H1 (cell line): ENCODE measurements at regions not wholly inside any gene's neighbourhood (a gene's known extent, or its start where the extent isn't known, plus 50 kb on each side); places are given as distances from the start of the nearest gene placed in this dataset.

ENCODE experiments used
- CTCF ChIA-PET: fragments of 300-600 bp; sonication (Branson Sonifier 250); formaldehyde crosslinking; loops from one replicate; lab custom pipeline; 2021; ENCODE audit not compliant: partially characterized antibody; lab: Charles Lee
- POLR2A ChIA-PET: fragments of 300-600 bp; sonication (Branson Sonifier 250); formaldehyde crosslinking; loops from one replicate; lab custom pipeline; 2021; ENCODE audit warnings: inconsistent platforms; ENCODE audit not compliant: partially characterized antibody; lab: Charles Lee
- DNase-seq, 2 experiments: peaks; one replicate each; pipeline versions ENCODE4 v3.0.0 to v3.0.0-alpha.2; 2010 to 2022; ENCODE audit warnings: low spot score in 2 of 2, low read depth in 1 of 2, mixed read lengths in 1 of 2
- FAIRE-seq: peaks from 2 replicates; lab custom pipeline; 2011; peaks lifted over from hg19 to GRCh38; lab: Jason Lieb, UNC
- H2AFZ ChIP-seq: 2 replicates; pipeline ENCODE4 v1.8.1; 2012; ENCODE audit warnings: low read length, inconsistent platforms
- H2AK5ac ChIP-seq: 2 replicates; pipeline ENCODE4 v1.6.1; 2013; ENCODE audit warnings: low read depth, low read length
- H2BK120ac ChIP-seq: replicated peaks from 2 replicates; pipeline ENCODE3; 2013; ENCODE audit warnings: low read depth, low read length, inconsistent platforms
- H2BK12ac ChIP-seq: 2 replicates; pipeline ENCODE4 v1.6.1; 2013; ENCODE audit warnings: low read depth, low read length
- H2BK15ac ChIP-seq: 2 replicates; pipeline ENCODE4 v1.6.1; 2013; ENCODE audit warnings: low read length
- H2BK20ac ChIP-seq: 2 replicates; pipeline ENCODE4 v1.6.1; 2013; ENCODE audit warnings: low read length
- H2BK5ac ChIP-seq: 2 replicates; pipeline ENCODE4 v1.6.1; 2013; ENCODE audit warnings: low read depth, low read length
- H3K14ac ChIP-seq: 2 replicates; pipeline ENCODE4 v1.6.1; 2013; ENCODE audit warnings: inconsistent platforms; ENCODE audit not compliant: insufficient read length
- H3K18ac ChIP-seq: 2 replicates; pipeline ENCODE4 v1.6.1; 2013; ENCODE audit warnings: low read length; ENCODE audit errors: extremely low read depth
- H3K23ac ChIP-seq: 2 replicates; pipeline ENCODE4 v1.6.1; 2013; ENCODE audit warnings: inconsistent platforms; ENCODE audit not compliant: insufficient read length
- H3K23me2 ChIP-seq: 2 replicates; pipeline ENCODE4 v1.6.1; 2013; ENCODE audit warnings: low read depth, low read length
- H3K27ac ChIP-seq: 2 replicates; pipeline ENCODE4 v1.6.1; 2011; ENCODE audit warnings: low read depth, low read length, inconsistent platforms
- H3K27me3 ChIP-seq, 4 experiments: replicated peaks in 1 of 4; 1 replicate in 1 of 4; 2 replicates in 3 of 4; pipeline versions ENCODE4 v1.6.1 to v1.8.1; 2011 to 2013; ENCODE audit warnings: low read length in 3 of 4, mild to moderate bottlenecking in 3 of 4, inconsistent platforms in 2 of 4, mixed read lengths in 2 of 4, moderate library complexity in 1 of 4; ENCODE audit not compliant: control insufficient read depth in 3 of 4, insufficient read depth in 3 of 4; ENCODE audit errors: extremely low read depth in 1 of 4
- H3K36me3 ChIP-seq, 4 experiments: 2 replicates each; pipeline versions ENCODE4 v1.6.1 to v1.8.1; 2011 to 2013; ENCODE audit warnings: mild to moderate bottlenecking in 4 of 4, low read length in 3 of 4, moderate library complexity in 2 of 4, control low read depth in 1 of 4, inconsistent platforms in 1 of 4; ENCODE audit not compliant: insufficient read depth in 4 of 4, control insufficient read depth in 2 of 4
- H3K4ac ChIP-seq: replicated peaks from 2 replicates; pipeline ENCODE3; 2013; ENCODE audit warnings: low read length, low read depth, mixed read lengths, inconsistent platforms; ENCODE audit not compliant: insufficient read length
- H3K4me1 ChIP-seq, 4 experiments: replicated peaks in 1 of 4; 1 replicate in 1 of 4; 2 replicates in 3 of 4; pipeline versions ENCODE4 v1.6.1 to v1.8.1; 2011 to 2013; ENCODE audit warnings: low read length in 3 of 4, inconsistent platforms in 2 of 4, mixed read lengths in 1 of 4; ENCODE audit not compliant: insufficient read depth in 4 of 4, control insufficient read depth in 3 of 4
- H3K4me2 ChIP-seq, 2 experiments: 2 replicates each; pipeline versions ENCODE4 v1.6.1 to v1.8.1; 2011 to 2013; ENCODE audit warnings: low read depth in 2 of 2, low read length in 2 of 2, control low read depth in 1 of 2, inconsistent platforms in 1 of 2, mild to moderate bottlenecking in 1 of 2; ENCODE audit not compliant: insufficient read depth in 1 of 2
- H3K4me3 ChIP-seq, 4 experiments: fragments of 200-600, 300-600 bp in 1 of 4; sonication (generic), shearing (Covaris generic), sonication (Bioruptor Twin) in 1 of 4; 2 replicates each; pipeline versions ENCODE4 v1.5.1 to v1.8.1; 2011 to 2016; ENCODE audit warnings: low read length in 4 of 4, low read depth in 3 of 4, control low read depth in 2 of 4, inconsistent platforms in 2 of 4, mild to moderate bottlenecking in 2 of 4, mixed read lengths in 1 of 4, moderate library complexity in 1 of 4; ENCODE audit not compliant: insufficient read depth in 2 of 4; ENCODE audit errors: extremely low read depth in 1 of 4
- H3K56ac ChIP-seq: replicated peaks from 2 replicates; pipeline ENCODE3; 2013; ENCODE audit warnings: low read depth, mild to moderate bottlenecking, mixed read lengths, low read length, inconsistent platforms; ENCODE audit not compliant: insufficient read length
- H3K79me1 ChIP-seq: 2 replicates; pipeline ENCODE4 v1.6.1; 2013; ENCODE audit warnings: low read depth, low read length, control low read depth
- H3K79me2 ChIP-seq, 2 experiments: 2 replicates each; pipeline versions ENCODE4 v1.6.1 to v1.8.1; 2012 to 2013; ENCODE audit warnings: low read length in 2 of 2, mild to moderate bottlenecking in 2 of 2, inconsistent platforms in 1 of 2; ENCODE audit not compliant: insufficient read depth in 2 of 2, control insufficient read depth in 1 of 2
- H3K9ac ChIP-seq, 4 experiments: replicated peaks in 1 of 4; 1 replicate in 1 of 4; 2 replicates in 3 of 4; pipeline versions ENCODE4 v1.6.1 to v1.8.1; 2011 to 2013; ENCODE audit warnings: low read depth in 3 of 4, low read length in 3 of 4, control low read depth in 2 of 4, mild to moderate bottlenecking in 2 of 4, moderate library complexity in 2 of 4, inconsistent platforms in 1 of 4; ENCODE audit errors: extremely low read depth in 1 of 4
- H3K9me3 ChIP-seq, 2 experiments: 2 replicates each; pipeline versions ENCODE4 v1.6.1 to v1.8.1; 2012 to 2013; ENCODE audit warnings: mild to moderate bottlenecking in 2 of 2, moderate library complexity in 2 of 2, control low read depth in 1 of 2, inconsistent platforms in 1 of 2, low read depth in 1 of 2, low read length in 1 of 2, mixed read lengths in 1 of 2; ENCODE audit not compliant: insufficient read depth in 2 of 2
- H4K20me1 ChIP-seq, 2 experiments: replicated peaks in 1 of 2; 2 replicates each; pipeline versions ENCODE3 to v1.8.1; 2011 to 2013; ENCODE audit warnings: inconsistent platforms in 2 of 2, low read length in 2 of 2, mild to moderate bottlenecking in 1 of 2; ENCODE audit not compliant: insufficient read depth in 2 of 2, control insufficient read depth in 1 of 2
- H4K5ac ChIP-seq: 2 replicates; pipeline ENCODE4 v1.6.1; 2013; ENCODE audit warnings: low read length, low read depth, mixed read lengths, inconsistent platforms; ENCODE audit not compliant: insufficient read length
- H4K8ac ChIP-seq: 2 replicates; pipeline ENCODE4 v1.8.0; 2013; ENCODE audit warnings: mild to moderate bottlenecking, moderate library complexity, low read length, inconsistent platforms; ENCODE audit not compliant: insufficient read depth; ENCODE audit errors: extremely low read depth
- H4K91ac ChIP-seq: replicated peaks from 2 replicates; pipeline ENCODE3; 2013; ENCODE audit warnings: low read length, mixed read lengths, inconsistent platforms; ENCODE audit not compliant: insufficient read length
- BACH1 ChIP-seq: IDR thresholded peaks from 2 replicates; pipeline ENCODE4 v1.6.1; 2012; ENCODE audit warnings: low read length, improper control_type of control experiment
- BRCA1 ChIP-seq: IDR thresholded peaks from 2 replicates; pipeline ENCODE4 v1.6.1; 2012; ENCODE audit warnings: low read depth, low read length, improper control_type of control experiment
- CBX8 ChIP-seq: fragments of 300-800, 300-1000 bp; sonication (generic); IDR thresholded peaks from 2 replicates; pipeline ENCODE4 v1.7.1; 2016; ENCODE audit warnings: low read depth, low read length, borderline replicate concordance
- EP300 ChIP-seq, 2 experiments: IDR thresholded peaks; 1 replicate in 1 of 2; 2 replicates in 1 of 2; pipeline ENCODE4 v1.6.1; 2011 to 2012; ENCODE audit warnings: low read depth in 2 of 2, low read length in 2 of 2, mild to moderate bottlenecking in 2 of 2, borderline replicate concordance in 1 of 2, inconsistent platforms in 1 of 2, moderate library complexity in 1 of 2
- HDAC2 ChIP-seq, 2 experiments: fragments of 300-600 bp in 1 of 2; sonication (generic) in 1 of 2; IDR thresholded peaks; 2 replicates each; pipeline ENCODE4 v1.6.1; 2011 to 2012; ENCODE audit warnings: low read depth in 2 of 2, low read length in 2 of 2, mild to moderate bottlenecking in 2 of 2, moderate library complexity in 2 of 2, borderline replicate concordance in 1 of 2, inconsistent platforms in 1 of 2
- MAFK ChIP-seq: IDR thresholded peaks from 2 replicates; pipeline ENCODE4 v1.6.1; 2012; ENCODE audit warnings: low read depth, mild to moderate bottlenecking, improper control_type of control experiment, low read length
- NANOG ChIP-seq: IDR thresholded peaks from 2 replicates; pipeline ENCODE4 v1.6.1; 2011; ENCODE audit warnings: low read length, low read depth, mild to moderate bottlenecking, inconsistent platforms; ENCODE audit not compliant: insufficient read depth, poor library complexity, severe bottlenecking
- POU5F1 ChIP-seq: IDR thresholded peaks from 2 replicates; pipeline ENCODE4 v1.6.1; 2011; ENCODE audit warnings: low read depth, mild to moderate bottlenecking, low read length, moderate library complexity
- RNF2 ChIP-seq: fragments of 200-900, 300-1000 bp; sonication (generic); IDR thresholded peaks from 2 replicates; pipeline ENCODE4 v1.7.1; 2016; ENCODE audit warnings: borderline replicate concordance, low read depth, mild to moderate bottlenecking, antibody characterized with exemption, low read length; ENCODE audit not compliant: poor library complexity, severe bottlenecking; ENCODE audit errors: missing control alignments
- RXRA ChIP-seq: IDR thresholded peaks from 2 replicates; pipeline ENCODE4 v1.6.1; 2011; ENCODE audit warnings: low read depth, mild to moderate bottlenecking, low read length, moderate library complexity; ENCODE audit not compliant: insufficient read depth
- SIN3A ChIP-seq, 2 experiments: IDR thresholded peaks in 1 of 2; conservative IDR thresholded peaks in 1 of 2; 2 replicates each; pipeline ENCODE4 v1.6.1; 2011 to 2012; ENCODE audit warnings: low read length in 2 of 2, improper control_type of control experiment in 1 of 2, low read depth in 1 of 2, mild to moderate bottlenecking in 1 of 2
- TAF1 ChIP-seq: IDR thresholded peaks from 2 replicates; pipeline ENCODE4 v1.6.1; 2011; ENCODE audit warnings: mild to moderate bottlenecking, low read depth, low read length
- TAF7 ChIP-seq: optimal IDR thresholded peaks from 2 replicates; pipeline ENCODE3; 2011; ENCODE audit warnings: low read depth, mild to moderate bottlenecking, inconsistent platforms, low read length, moderate library complexity, borderline replicate concordance
- TBP ChIP-seq: IDR thresholded peaks from 2 replicates; pipeline ENCODE4 v1.6.1; 2011; ENCODE audit warnings: low read depth, low read length, improper control_type of control experiment
- WGBS, 2 experiments: shearing (Covaris generic) in 1 of 2; methylation state at CpG; one replicate each; pipeline versions ENCODE4 v1.1.6 to v1.1.7; 2013 to 2015; ENCODE audit warnings: low lambda C conversion rate in 2 of 2, mixed read lengths in 2 of 2, inconsistent platforms in 1 of 2, low coverage in 1 of 2, missing lambda C conversion rate in 1 of 2; ENCODE audit not compliant: insufficient replicate concordance in 2 of 2, insufficient coverage in 1 of 2, insufficient read length in 1 of 2; ENCODE audit errors: extremely low coverage in 1 of 2, missing lambda C conversion rate in 1 of 2; 5-methylcytosine and 5-hydroxymethylcytosine counted together

GRCh38 chr5:60149081-60149480, 255.6 kb upstream of the PDE4D start:
- Histone ChIP-seq H2BK20ac (no peak overlapping the region), H3K23ac (no peak overlapping the region), H2BK15ac (no peak overlapping the region), H4K8ac (no peak overlapping the region), H3K4ac (no peak overlapping the region), H2BK5ac (no peak overlapping the region), H3K4me2 (no peak overlapping the region), H3K9ac (no peak overlapping the region), H3K18ac (no peak overlapping the region), H3K9me3 (no peaks in the 10 kb centered on the region), H3K23me2 (no peaks in the 10 kb centered on the region), H3K4me3 (no peak overlapping the region), H4K91ac (no peak overlapping the region), H3K79me1 (no peaks in the 10 kb centered on the region), H2BK120ac (no peak overlapping the region), H3K56ac (no peak overlapping the region), H3K79me2 (no peaks in the 10 kb centered on the region), H3K4me1 (no peaks in the 10 kb centered on the region), H3K36me3 (no peaks in the 10 kb centered on the region), H4K20me1 (no peaks in the 10 kb centered on the region), H2BK12ac (no peak overlapping the region), H3K14ac (no peak overlapping the region), H3K27ac (no peak overlapping the region), H2AK5ac (no peak overlapping the region), H2AFZ (no peak overlapping the region), H3K27me3 (no peaks in the 10 kb centered on the region), H4K5ac (no peak overlapping the region)
- WGBS, 2 experiments = 72% methylated on average over 3 of the region's 3 CpGs; no CpG with 5 or more reads in 1 of the 2 experiments
- no peak for FAIRE-seq
- DNase-seq = no peak
- POLR2A ChIA-PET = no interaction called here
- CTCF ChIA-PET = interaction anchor here (1.2 kb wide), 1 partner anchor 338 kb away, joined by 3 read pairs; no protein-coding TSS in a partner anchor
- TF ChIP-seq SIN3A (conservative IDR thresholded peaks at IDR 0.05 in 1 of 2, IDR thresholded peaks at IDR 0.05 in 1 of 2; ENCODE audit: low read depth in 1 of 2, low read length in 2 of 2) = no peak
- no peak for TF ChIP-seq POU5F1
- TF ChIP-seq TAF1 = no peak
- no peak for TF ChIP-seq RNF2
- no peak for TF ChIP-seq EP300 (IDR thresholded peaks at IDR 0.05; ENCODE audit: borderline replicate concordance in 1 of 2, low read depth in 2 of 2, low read length in 2 of 2)
- no peak for TF ChIP-seq HDAC2 (IDR thresholded peaks at IDR 0.05; ENCODE audit: borderline replicate concordance in 1 of 2, low read depth in 2 of 2, low read length in 2 of 2)
- no peak for TF ChIP-seq CBX8
- no peak for TF ChIP-seq BACH1
- no peak for TF ChIP-seq TAF7
- no peak for TF ChIP-seq NANOG
- TF ChIP-seq TBP = no peak
- TF ChIP-seq MAFK = no peak
- no peak for TF ChIP-seq BRCA1
- no peak for TF ChIP-seq RXRA
